PC-3 (cell line): ENCODE measurements at regions not wholly inside any gene's neighbourhood (a gene's known extent, or its start where the extent isn't known, plus 50 kb on each side); places are given as distances from the start of the nearest gene placed in this dataset.

Experiments used
- ATAC-seq: fragments of 200-7000 bp; cut with Tn5 transposase; 2 replicates; pipeline ENCODE4 v1.9.1; 2020; ENCODE audit warnings: mild to moderate bottlenecking, moderate library complexity
- BruUV-seq: library from RNA; stranded (reverse); fragments of 400-500 nt; replicated peaks from 2 replicates; lab custom pipeline; 2021; lab: Mats Ljungman, UMichigan
- CTCF ChIA-PET: fragments of 300-600 bp; sonication (Branson Sonifier 250); formaldehyde crosslinking; loops from one replicate; lab custom pipeline; 2022; ENCODE audit warnings: antibody characterized with exemption; lab: Charles Lee
- POLR2A ChIA-PET: fragments of 300-600 bp; sonication (Branson Sonifier 250); formaldehyde crosslinking; loops from one replicate; lab custom pipeline; 2022; ENCODE audit warnings: antibody characterized with exemption; ENCODE audit not compliant: unreplicated experiment; lab: Charles Lee
- DNase-seq: peaks from one replicate; pipeline ENCODE4 v3.0.0-alpha.2; 2015
- H2AFZ ChIP-seq: fragments of 300-600 bp; sonication (generic); 2 replicates; pipeline ENCODE4 v1.6.0; 2016; ENCODE audit warnings: antibody characterized with exemption, low read length
- H3F3A ChIP-seq: fragments of 300-600 bp; sonication (generic); one replicate; pipeline ENCODE4 v1.6.0; 2017; ENCODE audit warnings: antibody characterized with exemption, low read length, control low read depth, mild to moderate bottlenecking; ENCODE audit not compliant: unreplicated experiment
- H3K27ac ChIP-seq: fragments of 300-600 bp; sonication (generic); 2 replicates; pipeline ENCODE4 v1.5.1; 2016; ENCODE audit warnings: mild to moderate bottlenecking, low read length
- H3K27me3 ChIP-seq: fragments of 300-600 bp; sonication (generic); 2 replicates; pipeline ENCODE4 v1.6.1; 2016; ENCODE audit warnings: low read length, mixed read lengths
- H3K36me3 ChIP-seq: fragments of 300-600 bp; sonication (generic); 2 replicates; pipeline ENCODE4 v1.6.1; 2016; ENCODE audit warnings: low read depth, mixed run types, low read length, mixed read lengths
- H3K4me1 ChIP-seq: fragments of 300-600 bp; sonication (generic); 2 replicates; pipeline ENCODE4 v1.5.1; 2016; ENCODE audit warnings: low read length; ENCODE audit not compliant: insufficient read depth
- H3K4me2 ChIP-seq: fragments of 300-600 bp; sonication (generic); 2 replicates; pipeline ENCODE4 v1.6.0; 2016; ENCODE audit warnings: low read length
- H3K4me3 ChIP-seq: fragments of 300-600 bp; sonication (generic); 2 replicates; pipeline ENCODE4 v1.5.1; 2016; ENCODE audit warnings: mild to moderate bottlenecking, low read length, mixed read lengths
- H3K79me2 ChIP-seq: fragments of 300-600 bp; sonication (generic); 2 replicates; pipeline ENCODE4 v1.6.1; 2017; ENCODE audit warnings: low read length, mixed read lengths
- H3K9ac ChIP-seq: fragments of 300-600 bp; sonication (generic); 2 replicates; pipeline ENCODE4 v1.6.0; 2016; ENCODE audit warnings: mild to moderate bottlenecking, low read length
- H3K9me2 ChIP-seq: fragments of 300-600 bp; sonication (generic); replicated peaks from 2 replicates; pipeline ENCODE4 v1.6.1; 2016; ENCODE audit warnings: mixed run types, low read length, mixed read lengths
- H3K9me3 ChIP-seq: fragments of 300-600 bp; sonication (generic); 2 replicates; pipeline ENCODE4 v1.6.1; 2016; ENCODE audit warnings: low read length, mixed read lengths
- H4K20me1 ChIP-seq: fragments of 300-600 bp; sonication (generic); 2 replicates; pipeline ENCODE4 v1.6.1; 2016; ENCODE audit warnings: low read length, mixed read lengths
- EZH2 ChIP-seq: fragments of 300-600 bp; sonication (generic); IDR thresholded peaks from one replicate; pipeline ENCODE4 v1.6.1; 2017; ENCODE audit warnings: antibody characterized with exemption, mild to moderate bottlenecking, low read length; ENCODE audit not compliant: unreplicated experiment
- EZH2phosphoT487 ChIP-seq: fragments of 300-600 bp; sonication (generic); IDR thresholded peaks from 2 replicates; pipeline ENCODE4 v1.6.1; 2018; ENCODE audit warnings: mild to moderate bottlenecking, antibody characterized with exemption, low read length, borderline replicate concordance
- intact Hi-C: fragments of 100-400 bp; cut with micrococcal nuclease; formaldehyde crosslinking; loops from 2 replicates; pipeline ENCODE4 v1.9.0; 2023
- TF ChIP-seq, protein P1 (sequence below): fragments of 300-600 bp; sonication (generic); conservative IDR thresholded peaks from 2 replicates; pipeline ENCODE4 v1.5.1; 2017; ENCODE audit warnings: antibody characterized with exemption, low read depth, mild to moderate bottlenecking, low read length

GRCh38 chr4:124386163-124386562, 326.4 kb downstream of the ANKRD50 start:
- TF ChIP-seq, protein P1, sequence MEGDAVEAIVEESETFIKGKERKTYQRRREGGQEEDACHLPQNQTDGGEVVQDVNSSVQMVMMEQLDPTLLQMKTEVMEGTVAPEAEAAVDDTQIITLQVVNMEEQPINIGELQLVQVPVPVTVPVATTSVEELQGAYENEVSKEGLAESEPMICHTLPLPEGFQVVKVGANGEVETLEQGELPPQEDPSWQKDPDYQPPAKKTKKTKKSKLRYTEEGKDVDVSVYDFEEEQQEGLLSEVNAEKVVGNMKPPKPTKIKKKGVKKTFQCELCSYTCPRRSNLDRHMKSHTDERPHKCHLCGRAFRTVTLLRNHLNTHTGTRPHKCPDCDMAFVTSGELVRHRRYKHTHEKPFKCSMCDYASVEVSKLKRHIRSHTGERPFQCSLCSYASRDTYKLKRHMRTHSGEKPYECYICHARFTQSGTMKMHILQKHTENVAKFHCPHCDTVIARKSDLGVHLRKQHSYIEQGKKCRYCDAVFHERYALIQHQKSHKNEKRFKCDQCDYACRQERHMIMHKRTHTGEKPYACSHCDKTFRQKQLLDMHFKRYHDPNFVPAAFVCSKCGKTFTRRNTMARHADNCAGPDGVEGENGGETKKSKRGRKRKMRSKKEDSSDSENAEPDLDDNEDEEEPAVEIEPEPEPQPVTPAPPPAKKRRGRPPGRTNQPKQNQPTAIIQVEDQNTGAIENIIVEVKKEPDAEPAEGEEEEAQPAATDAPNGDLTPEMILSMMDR = no peak
- TF ChIP-seq EZH2phosphoT487 (no peak), EZH2 (no peak)
- no peaks in the 10 kb centered on the region for H3K36me3 ChIP-seq
- H3K4me1 ChIP-seq = peaks cover 6% of the 10 kb centered on the region; the same call in 1 of the 2 replicates
- POLR2A ChIA-PET = no interaction called here
- no peaks in the 10 kb centered on the region for H3K9me2 ChIP-seq
- H2AFZ ChIP-seq = no peak overlapping the region
- DNase-seq = no peak
- intact Hi-C loops = no loop called here
- BruUV-seq = no TSS peak
- H3K9ac ChIP-seq = no peak overlapping the region
- H3K9me3 ChIP-seq = no peaks in the 10 kb centered on the region
- no peaks in the 10 kb centered on the region for H4K20me1 ChIP-seq
- H3F3A ChIP-seq = no peaks in the 10 kb centered on the region
- H3K79me2 ChIP-seq = no peaks in the 10 kb centered on the region
- H3K4me3 ChIP-seq = no peak overlapping the region
- no peaks in the 10 kb centered on the region for H3K27me3 ChIP-seq
- no peak for ATAC-seq
- no peak overlapping the region for H3K4me2 ChIP-seq
- CTCF ChIA-PET = no interaction called here
- no peak overlapping the region for H3K27ac ChIP-seq

GRCh38 chr4:124386648-124387047, 325.9 kb downstream of the ANKRD50 start:
- H3F3A ChIP-seq = no peaks in the 10 kb centered on the region
- no TSS peak for BruUV-seq
- H3K27me3 ChIP-seq = no peaks in the 10 kb centered on the region
- no peak overlapping the region for H3K4me2 ChIP-seq
- no peak overlapping the region for H3K9ac ChIP-seq
- no peak for DNase-seq
- H3K9me2 ChIP-seq = no peaks in the 10 kb centered on the region
- ChIA-PET POLR2A (no interaction called here), CTCF (no interaction called here)
- H4K20me1 ChIP-seq = no peaks in the 10 kb centered on the region
- TF ChIP-seq, protein P1 = no peak
- TF ChIP-seq EZH2 = no peak
- TF ChIP-seq EZH2phosphoT487 = no peak
- H3K4me1 ChIP-seq = peaks cover 6% of the 10 kb centered on the region; the same call in 1 of the 2 replicates
- no peak overlapping the region for H3K27ac ChIP-seq
- no peak overlapping the region for H3K4me3 ChIP-seq
- no peaks in the 10 kb centered on the region for H3K36me3 ChIP-seq
- H3K9me3 ChIP-seq = no peaks in the 10 kb centered on the region
- H2AFZ ChIP-seq = no peak overlapping the region
- intact Hi-C loops = no loop called here
- no peaks in the 10 kb centered on the region for H3K79me2 ChIP-seq
- ATAC-seq = no peak

- H3K9me2 ChIP-seq = no peaks in the 10 kb centered on the region
- H3K4me1 ChIP-seq = peaks cover 6% of the 10 kb centered on the region; the same call in 1 of the 2 replicates
- H3K36me3 ChIP-seq = no peaks in the 10 kb centered on the region
- H3F3A ChIP-seq = no peaks in the 10 kb centered on the region
- H3K4me2 ChIP-seq = no peak overlapping the region; the same call in 1 of the 2 replicates
- H2AFZ ChIP-seq = no peak overlapping the region
- H3K27ac ChIP-seq = no peak overlapping the region
- no TSS peak for BruUV-seq
- H3K79me2 ChIP-seq = no peaks in the 10 kb centered on the region
- H3K4me3 ChIP-seq = no peak overlapping the region
- H3K27me3 ChIP-seq = no peaks in the 10 kb centered on the region
- CTCF ChIA-PET = no interaction called here
- peak; percentile 21 for DNase-seq
- no peak overlapping the region for H3K9ac ChIP-seq
- POLR2A ChIA-PET = no interaction called here
- intact Hi-C loops = no loop called here
- ATAC-seq = peak; percentile 62
- no peaks in the 10 kb centered on the region for H4K20me1 ChIP-seq
- TF ChIP-seq EZH2phosphoT487 = no peak
- no peak for TF ChIP-seq EZH2
- TF ChIP-seq, protein P1 = no peak
- no peaks in the 10 kb centered on the region for H3K9me3 ChIP-seq
These were observed 322.9 kb downstream of the ANKRD50 start for GRCh38 chr4:124389591-124389990.
